ENCODE measurements at regions not wholly inside any gene's neighbourhood (a gene's known extent, or its start where the extent isn't known, plus 50 kb on each side); places are given as distances from the start of the nearest gene placed in this dataset.

DNA sequence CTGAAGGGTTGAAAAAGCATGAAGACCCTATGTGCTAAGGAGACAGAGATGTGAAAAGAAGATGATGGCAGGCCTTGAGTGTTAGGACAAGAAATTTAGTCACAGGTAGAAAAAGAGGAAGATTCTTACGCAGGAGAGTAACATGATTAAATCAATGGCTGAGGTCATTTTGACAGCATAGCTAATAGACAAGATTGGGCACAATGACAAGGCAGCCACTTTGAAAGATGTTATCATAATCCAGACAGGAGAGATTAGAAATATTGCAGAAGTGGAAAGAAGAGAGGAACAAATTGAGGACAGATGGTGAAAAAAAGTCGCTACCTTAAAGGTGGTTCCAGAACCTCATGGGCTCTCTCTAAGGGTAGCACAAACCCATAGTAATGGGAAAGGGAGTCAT, 228.8 kb upstream of the DDHD1 start:
- H2AFZ ChIP-seq (ENCODE audit: insufficient read depth, low read length, poor library complexity): no peak overlapping the region
- no peaks in the 10 kb centered on the region for H3K4me1 ChIP-seq (ENCODE audit: control insufficient read depth in 1 of 2, insufficient read depth in 2 of 2, low read length in 2 of 2)
- no peak overlapping the region for H3K4me3 ChIP-seq (ENCODE audit: low read depth, low read length)
- H2BK5ac ChIP-seq (ENCODE audit: low read depth, low read length, poor library complexity): no peak overlapping the region
- no peak overlapping the region for H3K4me2 ChIP-seq (ENCODE audit: low read length)
- no peak overlapping the region for H2BK120ac ChIP-seq (ENCODE audit: insufficient read depth, low read length, poor library complexity)
- no peak overlapping the region for H4K8ac ChIP-seq (ENCODE audit: low read depth, low read length)
- no peak overlapping the region for H4K91ac ChIP-seq (ENCODE audit: low read depth, low read length)
- H3K36me3 ChIP-seq (ENCODE audit: control insufficient read depth in 1 of 2, insufficient read depth in 2 of 2, low read length in 2 of 2): no peaks in the 10 kb centered on the region
- H3K79me2 ChIP-seq (ENCODE audit: control insufficient read depth, insufficient read depth, low read length, poor library complexity): no peaks in the 10 kb centered on the region
- H3K27me3 ChIP-seq (ENCODE audit: insufficient read depth, low read length): no peaks in the 10 kb centered on the region
- H3K23ac ChIP-seq (ENCODE audit: low read length): no peak overlapping the region
- H4K12ac ChIP-seq (ENCODE audit: low read depth, low read length): no peak overlapping the region
- H3K14ac ChIP-seq (ENCODE audit: low read length): no peak overlapping the region
- no peak overlapping the region for H3K18ac ChIP-seq (ENCODE audit: low read length)
- DNase-seq: no peak
- no peak overlapping the region for H3K27ac ChIP-seq (ENCODE audit: low read depth, low read length)
- no CpG with 5 or more reads among the region's 2 CpGs for WGBS (ENCODE audit: extremely low coverage, insufficient coverage, insufficient read length)
- no peak overlapping the region for H2AK5ac ChIP-seq (ENCODE audit: low read length)
- no peaks in the 10 kb centered on the region for H3K9me3 ChIP-seq (ENCODE audit: insufficient read depth, low read depth, low read length)
- H3K9ac ChIP-seq (ENCODE audit: low read length): no peak overlapping the region
- H3K79me1 ChIP-seq (ENCODE audit: low read length): no peaks in the 10 kb centered on the region
- H2BK12ac ChIP-seq (ENCODE audit: low read length): no peak overlapping the region
- no peak overlapping the region for H3K4ac ChIP-seq (ENCODE audit: low read depth, low read length)

DNA sequence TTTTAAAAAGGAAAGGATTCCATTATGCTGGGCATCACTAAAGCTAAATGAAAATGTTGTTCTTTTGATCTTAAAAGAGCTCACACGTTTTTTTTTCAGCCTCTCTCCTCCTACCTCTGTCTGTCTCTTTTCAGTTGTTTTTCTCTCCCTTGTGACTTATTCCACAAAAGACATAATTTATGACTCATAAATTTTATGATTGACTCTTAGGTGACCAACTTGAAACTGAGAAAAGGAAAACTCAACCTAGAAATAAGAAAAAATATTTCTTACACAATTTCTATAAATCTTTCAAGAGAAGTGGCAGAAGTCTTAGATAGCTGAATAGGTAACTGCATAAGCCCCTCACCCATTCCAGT, 227.7 kb upstream of the DDHD1 start:
- Histone ChIP-seq H3K79me2 (ENCODE audit: control insufficient read depth, insufficient read depth, low read length, poor library complexity) (no peaks in the 10 kb centered on the region), H2AFZ (ENCODE audit: insufficient read depth, low read length, poor library complexity) (no peak overlapping the region), H2BK12ac (ENCODE audit: low read length) (no peak overlapping the region), H3K4me2 (ENCODE audit: low read length) (no peak overlapping the region), H3K9ac (ENCODE audit: low read length) (no peak overlapping the region), H3K4ac (ENCODE audit: low read depth, low read length) (no peak overlapping the region), H4K8ac (ENCODE audit: low read depth, low read length) (no peak overlapping the region), H3K9me3 (ENCODE audit: insufficient read depth, low read depth, low read length) (no peaks in the 10 kb centered on the region), H3K14ac (ENCODE audit: low read length) (no peak overlapping the region), H3K4me1 (ENCODE audit: control insufficient read depth in 1 of 2, insufficient read depth in 2 of 2, low read length in 2 of 2) (no peaks in the 10 kb centered on the region), H4K91ac (ENCODE audit: low read depth, low read length) (no peak overlapping the region), H2AK5ac (ENCODE audit: low read length) (no peak overlapping the region), H3K4me3 (ENCODE audit: low read depth, low read length) (no peak overlapping the region), H2BK5ac (ENCODE audit: low read depth, low read length, poor library complexity) (no peak overlapping the region), H3K36me3 (ENCODE audit: control insufficient read depth in 1 of 2, insufficient read depth in 2 of 2, low read length in 2 of 2) (no peaks in the 10 kb centered on the region), H3K18ac (ENCODE audit: low read length) (no peak overlapping the region), H4K12ac (ENCODE audit: low read depth, low read length) (no peak overlapping the region), H3K27me3 (ENCODE audit: insufficient read depth, low read length) (no peaks in the 10 kb centered on the region), H3K79me1 (ENCODE audit: low read length) (no peaks in the 10 kb centered on the region), H3K27ac (ENCODE audit: low read depth, low read length) (no peak overlapping the region), H3K23ac (ENCODE audit: low read length) (no peak overlapping the region), H2BK120ac (ENCODE audit: insufficient read depth, low read length, poor library complexity) (no peak overlapping the region)
- WGBS (ENCODE audit: extremely low coverage, insufficient coverage, insufficient read length): no CpG with 5 or more reads among the region's 1 CpG
- DNase-seq: no peak

GRCh38 chr14:53380052-53380866, 227.1 kb upstream of the DDHD1 start:
- Histone ChIP-seq H3K79me2 (ENCODE audit: control insufficient read depth, insufficient read depth, low read length, poor library complexity) (no peaks in the 10 kb centered on the region), H2BK5ac (ENCODE audit: low read depth, low read length, poor library complexity) (no peak overlapping the region), H2AFZ (ENCODE audit: insufficient read depth, low read length, poor library complexity) (no peak overlapping the region), H4K12ac (ENCODE audit: low read depth, low read length) (no peak overlapping the region), H3K9ac (ENCODE audit: low read length) (no peak overlapping the region), H3K4me2 (ENCODE audit: low read length) (no peak overlapping the region), H3K9me3 (ENCODE audit: insufficient read depth, low read depth, low read length) (no peaks in the 10 kb centered on the region), H3K79me1 (ENCODE audit: low read length) (no peaks in the 10 kb centered on the region), H3K4me3 (ENCODE audit: low read depth, low read length) (no peak overlapping the region), H4K91ac (ENCODE audit: low read depth, low read length) (no peak overlapping the region), H3K27me3 (ENCODE audit: insufficient read depth, low read length) (no peaks in the 10 kb centered on the region), H3K4me1 (ENCODE audit: control insufficient read depth in 1 of 2, insufficient read depth in 2 of 2, low read length in 2 of 2) (no peaks in the 10 kb centered on the region), H3K14ac (ENCODE audit: low read length) (no peak overlapping the region), H3K4ac (ENCODE audit: low read depth, low read length) (no peak overlapping the region), H3K23ac (ENCODE audit: low read length) (no peak overlapping the region), H2AK5ac (ENCODE audit: low read length) (no peak overlapping the region), H3K36me3 (ENCODE audit: control insufficient read depth in 1 of 2, insufficient read depth in 2 of 2, low read length in 2 of 2) (no peaks in the 10 kb centered on the region), H2BK12ac (ENCODE audit: low read length) (no peak overlapping the region), H2BK120ac (ENCODE audit: insufficient read depth, low read length, poor library complexity) (no peak overlapping the region), H3K27ac (ENCODE audit: low read depth, low read length) (no peak overlapping the region), H3K18ac (ENCODE audit: low read length) (no peak overlapping the region), H4K8ac (ENCODE audit: low read depth, low read length) (no peak overlapping the region)
- DNase-seq: no peak
- no CpG with 5 or more reads among the region's 3 CpGs for WGBS (ENCODE audit: extremely low coverage, insufficient coverage, insufficient read length)

- no peaks in the 10 kb centered on the region for H3K9me3 ChIP-seq (ENCODE audit: insufficient read depth, low read depth, low read length)
- H3K4ac ChIP-seq (ENCODE audit: low read depth, low read length): no peak overlapping the region
- no peaks in the 10 kb centered on the region for H3K79me2 ChIP-seq (ENCODE audit: control insufficient read depth, insufficient read depth, low read length, poor library complexity)
- H3K79me1 ChIP-seq (ENCODE audit: low read length): no peaks in the 10 kb centered on the region
- no peaks in the 10 kb centered on the region for H3K36me3 ChIP-seq (ENCODE audit: control insufficient read depth in 1 of 2, insufficient read depth in 2 of 2, low read length in 2 of 2)
- H3K4me2 ChIP-seq (ENCODE audit: low read length): no peak overlapping the region
- no peak overlapping the region for H3K9ac ChIP-seq (ENCODE audit: low read length)
- H3K14ac ChIP-seq (ENCODE audit: low read length): no peak overlapping the region
- no peak overlapping the region for H3K18ac ChIP-seq (ENCODE audit: low read length)
- H4K12ac ChIP-seq (ENCODE audit: low read depth, low read length): no peak overlapping the region
- DNase-seq: no peak
- H2BK12ac ChIP-seq (ENCODE audit: low read length): no peak overlapping the region
- H2AK5ac ChIP-seq (ENCODE audit: low read length): no peak overlapping the region
- H3K27me3 ChIP-seq (ENCODE audit: insufficient read depth, low read length): no peaks in the 10 kb centered on the region
- WGBS (ENCODE audit: extremely low coverage, insufficient coverage, insufficient read length): no CpG with 5 or more reads among the region's 4 CpGs
- H3K4me1 ChIP-seq (ENCODE audit: control insufficient read depth in 1 of 2, insufficient read depth in 2 of 2, low read length in 2 of 2): no peaks in the 10 kb centered on the region
- H4K91ac ChIP-seq (ENCODE audit: low read depth, low read length): no peak overlapping the region
- no peak overlapping the region for H4K8ac ChIP-seq (ENCODE audit: low read depth, low read length)
- no peak overlapping the region for H3K27ac ChIP-seq (ENCODE audit: low read depth, low read length)
- H3K23ac ChIP-seq (ENCODE audit: low read length): no peak overlapping the region
- H2BK5ac ChIP-seq (ENCODE audit: low read depth, low read length, poor library complexity): no peak overlapping the region
- no peak overlapping the region for H3K4me3 ChIP-seq (ENCODE audit: low read depth, low read length)
- H2BK120ac ChIP-seq (ENCODE audit: insufficient read depth, low read length, poor library complexity): no peak overlapping the region
- no peak overlapping the region for H2AFZ ChIP-seq (ENCODE audit: insufficient read depth, low read length, poor library complexity)
Measured at GRCh38 chr14:53378142-53378541, 225.0 kb upstream of the DDHD1 start.
